ENCODE measurements at regions not wholly inside any gene's neighbourhood (a gene's known extent, or its start where the extent isn't known, plus 50 kb on each side); places are given as distances from the start of the nearest gene placed in this dataset.

- POLR2A ChIA-PET = no interaction called here
- H3K4me2 ChIP-seq (ENCODE audit: low read depth, low read length) = no peak overlapping the region
- FAIRE-seq = no peak
These were observed 146.2 kb upstream of the CARMIL1 start for GRCh38 chr6:25132934-25133333.

More at GRCh38 chr6:25132934-25133333, 146.2 kb upstream of the CARMIL1 start:
- DNase-seq (ENCODE audit: low spot score) (no peak), ATAC-seq (no peak)
- Histone ChIP-seq H3K27ac (ENCODE audit: extremely low read length, insufficient read depth, low read length) (no peak overlapping the region), H4K20me1 (ENCODE audit: insufficient read depth, low read length) (no peaks in the 10 kb centered on the region), H3K27me3 (ENCODE audit: control insufficient read depth in 1 of 2, insufficient read depth in 2 of 2, low read length in 2 of 2) (no peaks in the 10 kb centered on the region), H3K79me2 (ENCODE audit: insufficient read depth, low read length) (no peaks in the 10 kb centered on the region), H3K4me3 (replicated peaks in 1 of 3; ENCODE audit: insufficient read depth in 1 of 3, low read depth in 2 of 3, low read length in 3 of 3) (no peak overlapping the region), H3K36me3 (replicated peaks in 1 of 2; ENCODE audit: control insufficient read depth in 1 of 2, insufficient read depth in 2 of 2, low read length in 2 of 2) (no peaks in the 10 kb centered on the region), H3K9me3 (ENCODE audit: low read length) (peaks cover 19% of the 10 kb centered on the region), H3K4me1 (ENCODE audit: insufficient read depth, low read length) (no peaks in the 10 kb centered on the region), H3K9ac (ENCODE audit: insufficient read depth, low read depth, low read length) (no peak overlapping the region), H2AFZ (ENCODE audit: low read length) (no peak overlapping the region)
- in situ Hi-C loops (cut with HindIII; ENCODE audit: extremely low pct_ligation_motif_present, low pct_unique_long_range_greater_than_20kb) (no loop called here), intact Hi-C loops (cut with micrococcal nuclease; ENCODE audit: unreplicated experiment) (no loop called here)
- 34% methylated on average over 1 of the region's 1 CpG for WGBS (ENCODE audit: low lambda C conversion rate)
- BruUV-seq (replicated peaks) = no TSS peak
- TF ChIP-seq MAFK (conservative IDR thresholded peaks at IDR 0.05 in 1 of 2, IDR thresholded peaks at IDR 0.05 in 1 of 2; ENCODE audit: low read length in 2 of 2) (no peak), RNF2 (conservative IDR thresholded peaks at IDR 0.05; ENCODE audit: low read depth) (no peak), ZC3H4 (CRISPR knock-in tag; IDR thresholded peaks at IDR 0.05; ENCODE audit: borderline replicate concordance) (no peak), ZNF577 (CRISPR knock-in tag; IDR thresholded peaks at IDR 0.05; ENCODE audit: borderline replicate concordance, low read depth) (no peak), CEBPZ (IDR thresholded peaks at IDR 0.05; ENCODE audit: low read length) (no peak), ZNF7 (CRISPR knock-in tag; IDR thresholded peaks at IDR 0.05) (no peak), CREBL2 (CRISPR knock-in tag; IDR thresholded peaks at IDR 0.05; ENCODE audit: borderline replicate concordance) (no peak), ZSCAN29 (CRISPR knock-in tag; conservative IDR thresholded peaks at IDR 0.05) (no peak)
- CTCF ChIA-PET (ENCODE audit: low intra/inter-chr PET ratio, low total read pairs) = no interaction called here
